SK-N-MC (cell line): ENCODE measurements at regions not wholly inside any gene's neighbourhood (a gene's known extent, or its start where the extent isn't known, plus 50 kb on each side); places are given as distances from the start of the nearest gene placed in this dataset.

Source experiments
- EZH2 ChIP-seq: fragments of 200-600 bp; sonication (generic); IDR thresholded peaks from one replicate; pipeline ENCODE4 v1.6.1; 2017; ENCODE audit warnings: antibody characterized with exemption
- POLR2AphosphoS5 ChIP-seq: IDR thresholded peaks from 2 replicates; pipeline ENCODE4 v1.6.1; 2012; ENCODE audit warnings: mild to moderate bottlenecking, low read depth, low read length, borderline replicate concordance

GRCh38 chr11:91011503-91011902 lies 788.7 kb upstream of the CHORDC1 start:
- TF ChIP-seq EZH2 (no peak), POLR2AphosphoS5 (no peak)
